ENCODE measurements at regions not wholly inside any gene's neighbourhood (a gene's known extent, or its start where the extent isn't known, plus 50 kb on each side); places are given as distances from the start of the nearest gene placed in this dataset.

DNA sequence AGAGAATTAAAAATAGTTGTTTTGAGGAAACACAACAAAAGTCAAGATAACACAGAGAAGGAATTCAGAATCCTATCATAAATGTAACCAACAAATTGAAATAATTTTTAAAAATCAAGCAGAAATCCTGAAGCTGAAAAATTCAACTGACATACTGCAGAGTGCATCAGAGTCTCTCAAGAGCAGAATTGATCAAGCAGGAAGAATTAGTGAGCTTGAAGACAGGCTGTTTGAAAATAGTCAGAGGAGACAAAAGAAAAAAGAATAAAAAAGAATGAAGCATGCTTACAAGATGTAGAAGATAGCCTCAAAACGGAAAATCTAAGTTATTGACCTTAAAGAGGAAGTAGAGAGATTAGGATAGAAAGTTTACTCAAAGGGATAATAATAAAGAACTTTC, 65.8 kb upstream of the PPP2R5C start:
- H3K4me3 ChIP-seq (ENCODE audit: low read depth, low read length): no peak overlapping the region
- TF ChIP-seq CTCF (IDR thresholded peaks at IDR 0.05; ENCODE audit: low read depth, low read length): no peak

DNA sequence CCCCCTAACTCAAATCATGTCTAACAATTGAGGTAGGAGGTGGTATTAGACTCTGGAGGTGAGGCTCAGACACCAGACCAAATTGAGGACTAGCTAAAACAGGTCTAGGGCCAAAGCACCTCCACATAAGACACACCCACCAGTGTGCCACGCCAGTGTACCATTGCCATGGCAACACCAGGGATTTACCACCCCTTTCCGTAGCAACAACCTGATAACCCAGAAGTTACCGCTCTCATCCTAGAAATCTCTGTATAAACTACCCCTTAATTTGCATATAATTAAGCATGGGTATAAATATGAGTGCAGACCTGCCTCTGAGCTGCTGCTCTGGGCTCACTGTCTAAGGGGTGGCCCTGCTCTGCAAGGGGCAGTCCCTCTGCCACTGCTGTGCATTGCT, 57.4 kb upstream of the PPP2R5C start:
- TF ChIP-seq CTCF (IDR thresholded peaks at IDR 0.05; ENCODE audit: low read depth, low read length): no peak
- H3K4me3 ChIP-seq (ENCODE audit: low read depth, low read length): no peak overlapping the region

GRCh38 chr14:101705733-101706508, 55.6 kb upstream of the PPP2R5C start:
- no peak for TF ChIP-seq CTCF (IDR thresholded peaks at IDR 0.05; ENCODE audit: low read depth, low read length)
- no peak overlapping the region for H3K4me3 ChIP-seq (ENCODE audit: low read depth, low read length)

- H3K4me3 ChIP-seq (ENCODE audit: low read depth, low read length): no peak overlapping the region
- no peak for TF ChIP-seq CTCF (IDR thresholded peaks at IDR 0.05; ENCODE audit: low read depth, low read length)
Observed at GRCh38 chr14:101706509-101707067, 54.9 kb upstream of the PPP2R5C start.

GRCh38 chr14:101707068-101707842, 54.3 kb upstream of the PPP2R5C start:
- peak; percentile 52 for TF ChIP-seq CTCF (IDR thresholded peaks at IDR 0.05; ENCODE audit: low read depth, low read length)
- H3K4me3 ChIP-seq (ENCODE audit: low read depth, low read length): no peak overlapping the region

- H3K4me3 ChIP-seq (ENCODE audit: low read depth, low read length): no peak overlapping the region
- TF ChIP-seq CTCF (IDR thresholded peaks at IDR 0.05; ENCODE audit: low read depth, low read length): no peak
Observed at GRCh38 chr14:101707863-101708620, 53.5 kb upstream of the PPP2R5C start.
